ENCODE measurements at regions not wholly inside any gene's neighbourhood (a gene's known extent, or its start where the extent isn't known, plus 50 kb on each side); places are given as distances from the start of the nearest gene placed in this dataset.

DNA sequence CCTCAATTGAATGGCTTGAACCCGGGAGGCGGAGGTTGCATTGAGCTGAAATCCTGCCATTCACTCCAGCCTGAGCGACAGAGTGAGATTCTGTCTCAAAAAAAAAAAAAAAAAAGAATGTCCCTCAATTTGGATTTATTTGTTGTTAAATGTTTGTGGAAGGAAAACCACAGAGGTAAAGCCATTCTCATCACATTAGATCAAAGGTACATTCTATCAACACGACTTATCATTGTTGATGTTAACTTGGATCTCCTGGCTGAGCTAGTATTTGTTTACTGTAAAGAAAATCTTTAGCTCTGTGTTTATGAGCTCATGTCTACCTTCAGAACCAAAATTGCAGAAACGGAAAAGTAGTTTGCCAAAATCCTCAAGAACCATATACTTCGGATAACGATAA, 91.4 kb upstream of the SALL4 start:
- no peak overlapping the region for H3K27ac Mint-ChIP-seq
- no peak for DNase-seq (ENCODE audit: low spot score)
- H3K4me1 Mint-ChIP-seq (ENCODE audit: low read depth): no peaks in the 10 kb centered on the region
- intact Hi-C loops (cut with micrococcal nuclease): no loop called here
- no peak overlapping the region for H3K4me3 Mint-ChIP-seq (ENCODE audit: low read depth)
- no peaks in the 10 kb centered on the region for H3K36me3 Mint-ChIP-seq (ENCODE audit: low read depth)
- peaks cover 1% of the 10 kb centered on the region for H3K27me3 Mint-ChIP-seq (ENCODE audit: low read depth)
- H3K9me3 Mint-ChIP-seq: no peaks in the 10 kb centered on the region

DNA sequence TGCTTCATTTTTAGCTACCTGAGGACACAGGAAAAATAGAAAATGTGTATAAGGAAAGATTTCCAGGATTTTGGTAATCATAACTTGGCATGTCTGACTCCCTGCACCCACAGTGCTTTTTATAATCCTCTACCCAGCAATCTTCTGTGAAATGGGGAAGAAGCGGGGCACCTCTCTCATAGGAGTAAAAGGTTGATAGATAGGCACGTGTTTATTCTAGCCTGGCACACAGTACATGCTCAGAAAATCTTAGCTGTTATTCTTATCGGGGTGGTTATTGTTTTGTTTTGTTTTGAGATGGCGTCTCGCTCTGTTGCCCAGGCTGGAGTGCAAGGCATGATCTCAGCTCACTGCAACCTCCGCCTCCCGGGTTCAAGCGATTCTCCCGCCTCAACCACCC, 87.7 kb upstream of the SALL4 start:
- Mint-ChIP-seq H3K27ac (no peak overlapping the region), H3K9me3 (no peaks in the 10 kb centered on the region), H3K4me3 (ENCODE audit: low read depth) (no peak overlapping the region), H3K4me1 (ENCODE audit: low read depth) (no peaks in the 10 kb centered on the region), H3K27me3 (ENCODE audit: low read depth) (peaks cover 1% of the 10 kb centered on the region), H3K36me3 (ENCODE audit: low read depth) (no peaks in the 10 kb centered on the region)
- no peak for DNase-seq (ENCODE audit: low spot score)
- intact Hi-C loops (cut with micrococcal nuclease): no loop called here

DNA sequence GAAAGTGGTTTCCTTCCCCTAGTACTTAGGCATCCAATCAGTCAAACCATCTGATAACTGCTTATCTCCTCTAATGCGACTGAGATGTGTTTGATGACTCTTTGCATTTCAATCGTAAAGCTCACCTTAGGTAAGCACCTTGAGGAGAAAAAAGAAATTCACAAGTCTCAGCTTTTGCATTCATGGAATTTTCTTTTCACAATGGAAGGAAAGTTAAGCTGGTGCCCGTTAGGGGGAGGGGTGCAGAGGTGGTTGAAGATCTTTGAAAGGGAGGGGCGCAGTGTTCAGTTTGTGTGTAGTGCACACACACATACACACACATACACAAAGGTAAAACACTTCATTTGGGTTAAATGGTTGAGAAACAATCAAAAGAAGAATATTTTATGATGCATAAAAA, 87.1 kb upstream of the SALL4 start:
- intact Hi-C loops (cut with micrococcal nuclease): no loop called here
- Mint-ChIP-seq H3K27ac (no peak overlapping the region), H3K4me3 (ENCODE audit: low read depth) (no peak overlapping the region), H3K4me1 (ENCODE audit: low read depth) (no peaks in the 10 kb centered on the region), H3K9me3 (no peaks in the 10 kb centered on the region), H3K36me3 (ENCODE audit: low read depth) (no peaks in the 10 kb centered on the region), H3K27me3 (ENCODE audit: low read depth) (peaks cover 1% of the 10 kb centered on the region)
- DNase-seq (ENCODE audit: low spot score): no peak

GRCh38 chr20:51888291-51888690, 86.0 kb upstream of the SALL4 start:
- Mint-ChIP-seq H3K9me3 (no peaks in the 10 kb centered on the region), H3K27me3 (ENCODE audit: low read depth) (peaks cover 1% of the 10 kb centered on the region), H3K4me3 (ENCODE audit: low read depth) (no peak overlapping the region), H3K36me3 (ENCODE audit: low read depth) (no peaks in the 10 kb centered on the region), H3K27ac (no peak overlapping the region), H3K4me1 (ENCODE audit: low read depth) (no peaks in the 10 kb centered on the region)
- no peak for DNase-seq (ENCODE audit: low spot score)
- intact Hi-C loops (cut with micrococcal nuclease): no loop called here

- Mint-ChIP-seq H3K36me3 (ENCODE audit: low read depth) (no peaks in the 10 kb centered on the region), H3K4me1 (ENCODE audit: low read depth) (no peaks in the 10 kb centered on the region), H3K4me3 (ENCODE audit: low read depth) (no peak overlapping the region), H3K27me3 (ENCODE audit: low read depth) (peaks cover 1% of the 10 kb centered on the region), H3K9me3 (no peaks in the 10 kb centered on the region), H3K27ac (no peak overlapping the region)
- intact Hi-C loops (cut with micrococcal nuclease): no loop called here
- DNase-seq (ENCODE audit: low spot score): no peak
Observed at GRCh38 chr20:51886891-51887608, 84.7 kb upstream of the SALL4 start.

- Mint-ChIP-seq H3K27me3 (ENCODE audit: low read depth) (no peaks in the 10 kb centered on the region), H3K27ac (no peak overlapping the region), H3K4me3 (ENCODE audit: low read depth) (no peak overlapping the region), H3K4me1 (ENCODE audit: low read depth) (no peaks in the 10 kb centered on the region), H3K9me3 (no peaks in the 10 kb centered on the region), H3K36me3 (ENCODE audit: low read depth) (no peaks in the 10 kb centered on the region)
- intact Hi-C loops (cut with micrococcal nuclease): no loop called here
- no peak for DNase-seq (ENCODE audit: low spot score)
Observed at GRCh38 chr20:51886341-51886740, 84.0 kb upstream of the SALL4 start.

DNA sequence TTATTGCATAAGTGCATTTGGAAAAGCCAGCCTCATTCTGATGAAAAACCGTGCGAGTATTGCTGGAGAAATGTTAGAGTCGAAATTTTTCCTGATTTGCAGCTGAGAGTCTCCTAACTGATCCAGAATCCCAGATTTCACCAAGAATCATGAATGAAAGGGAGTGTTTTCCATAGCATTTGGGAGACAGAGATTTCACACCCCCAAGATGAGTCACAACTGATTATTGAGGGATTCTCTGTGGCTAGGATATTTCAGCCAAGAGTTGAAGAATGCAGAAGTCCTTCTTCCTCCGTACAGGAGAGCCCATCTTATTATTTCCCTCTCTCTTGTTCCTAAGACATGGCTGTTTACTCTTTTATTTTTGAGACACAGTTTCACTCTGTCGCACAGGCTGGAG, 82.2 kb upstream of the SALL4 start:
- Mint-ChIP-seq H3K27me3 (ENCODE audit: low read depth) (no peaks in the 10 kb centered on the region), H3K27ac (no peak overlapping the region), H3K36me3 (ENCODE audit: low read depth) (no peaks in the 10 kb centered on the region), H3K4me3 (ENCODE audit: low read depth) (no peak overlapping the region), H3K4me1 (ENCODE audit: low read depth) (no peaks in the 10 kb centered on the region), H3K9me3 (no peaks in the 10 kb centered on the region)
- intact Hi-C loops (cut with micrococcal nuclease): no loop called here
- DNase-seq (ENCODE audit: low spot score): no peak

DNA sequence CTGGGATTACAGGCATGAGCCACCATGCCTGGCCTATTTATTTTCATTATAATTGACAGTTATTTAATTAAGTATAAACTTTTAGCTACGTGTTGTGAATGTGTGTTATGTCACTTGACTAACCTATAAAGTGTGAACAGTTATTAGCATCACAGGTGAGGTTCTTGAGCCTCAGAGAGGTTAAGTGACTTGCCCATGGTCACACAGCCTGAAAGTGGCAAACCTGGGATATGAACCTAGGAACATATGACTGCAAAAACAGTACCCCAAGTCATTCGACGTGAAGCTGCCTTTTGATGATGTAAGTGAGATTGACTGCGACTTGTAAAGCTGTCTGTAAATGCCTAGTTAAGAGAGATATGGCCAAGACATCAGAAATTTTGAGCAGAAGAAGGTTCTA, 77.9 kb upstream of the SALL4 start:
- intact Hi-C loops (cut with micrococcal nuclease): no loop called here
- H3K27me3 Mint-ChIP-seq (ENCODE audit: low read depth): peaks cover 5% of the 10 kb centered on the region
- H3K9me3 Mint-ChIP-seq: no peaks in the 10 kb centered on the region
- DNase-seq (ENCODE audit: low spot score): no peak
- H3K4me3 Mint-ChIP-seq (ENCODE audit: low read depth): no peak overlapping the region
- H3K27ac Mint-ChIP-seq: no peak overlapping the region
- no peaks in the 10 kb centered on the region for H3K4me1 Mint-ChIP-seq (ENCODE audit: low read depth)
- H3K36me3 Mint-ChIP-seq (ENCODE audit: low read depth): no peaks in the 10 kb centered on the region

- Mint-ChIP-seq H3K27ac (no peak overlapping the region), H3K4me1 (ENCODE audit: low read depth) (no peaks in the 10 kb centered on the region)
- no peak for DNase-seq (ENCODE audit: low spot score)
Observed at GRCh38 chr20:51876313-51876940, 74.1 kb upstream of the SALL4 start.

DNA sequence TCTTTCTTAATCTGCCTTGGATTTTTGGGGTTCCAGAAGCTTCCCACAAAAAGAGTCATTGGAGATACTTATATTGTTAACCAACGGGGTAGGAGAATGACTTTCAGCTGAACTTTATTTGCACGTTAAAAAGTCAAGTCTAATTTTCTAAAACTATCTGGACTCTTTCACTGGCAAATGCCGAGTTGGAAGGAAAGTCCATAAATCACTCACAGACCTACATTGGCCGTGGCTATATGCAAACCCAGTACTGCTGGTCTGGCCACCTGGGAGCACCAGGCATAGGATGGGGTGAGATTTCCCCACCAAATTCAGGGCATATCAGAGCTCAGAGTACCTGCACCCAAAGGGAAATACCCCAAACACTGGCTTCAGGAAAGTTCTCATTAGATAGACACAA, 71.3 kb upstream of the SALL4 start:
- intact Hi-C loops (cut with micrococcal nuclease): no loop called here
- no peak overlapping the region for H3K27ac Mint-ChIP-seq
- H3K4me1 Mint-ChIP-seq (ENCODE audit: low read depth): no peaks in the 10 kb centered on the region
- H3K36me3 Mint-ChIP-seq (ENCODE audit: low read depth): no peaks in the 10 kb centered on the region
- no peaks in the 10 kb centered on the region for H3K9me3 Mint-ChIP-seq
- no peak overlapping the region for H3K4me3 Mint-ChIP-seq (ENCODE audit: low read depth)
- DNase-seq (ENCODE audit: low spot score): no peak
- peaks cover 5% of the 10 kb centered on the region for H3K27me3 Mint-ChIP-seq (ENCODE audit: low read depth)

More at GRCh38 chr20:51876313-51876940, 74.1 kb upstream of the SALL4 start:
- intact Hi-C loops (cut with micrococcal nuclease): no loop called here
- peaks cover 5% of the 10 kb centered on the region for H3K27me3 Mint-ChIP-seq (ENCODE audit: low read depth)
- no peak overlapping the region for H3K4me3 Mint-ChIP-seq (ENCODE audit: low read depth)
- no peaks in the 10 kb centered on the region for H3K36me3 Mint-ChIP-seq (ENCODE audit: low read depth)
- H3K9me3 Mint-ChIP-seq: no peaks in the 10 kb centered on the region

- no peaks in the 10 kb centered on the region for H3K36me3 Mint-ChIP-seq (ENCODE audit: low read depth)
- H3K27ac Mint-ChIP-seq: no peak overlapping the region
- no peak overlapping the region for H3K4me3 Mint-ChIP-seq (ENCODE audit: low read depth)
- no peaks in the 10 kb centered on the region for H3K4me1 Mint-ChIP-seq (ENCODE audit: low read depth)
- DNase-seq (ENCODE audit: low spot score): no peak
- intact Hi-C loops (cut with micrococcal nuclease): no loop called here
- peaks cover 3% of the 10 kb centered on the region for H3K27me3 Mint-ChIP-seq (ENCODE audit: low read depth)
- H3K9me3 Mint-ChIP-seq: no peaks in the 10 kb centered on the region
Observed at GRCh38 chr20:51871943-51872342, 69.6 kb upstream of the SALL4 start.

DNA sequence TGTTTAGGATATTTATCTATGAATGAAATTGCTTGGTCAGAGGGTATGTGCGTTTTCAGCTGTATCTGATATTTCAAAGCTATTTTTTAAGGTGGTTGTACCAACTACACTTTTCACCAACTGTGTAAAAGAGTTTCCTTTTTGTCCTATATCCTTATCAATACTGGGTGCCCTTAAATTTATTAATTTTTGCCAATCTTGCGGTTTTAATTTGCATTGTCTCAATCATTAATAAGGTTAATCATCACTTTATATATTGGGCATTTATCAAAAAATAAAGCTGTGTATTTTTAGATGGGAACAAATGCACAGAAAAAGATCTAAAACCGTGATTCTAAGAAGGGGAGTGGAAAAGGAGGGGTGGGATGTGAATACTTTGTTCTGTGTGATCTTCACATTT, 66.7 kb upstream of the SALL4 start:
- H3K4me3 Mint-ChIP-seq (ENCODE audit: low read depth): no peak overlapping the region
- intact Hi-C loops (cut with micrococcal nuclease): no loop called here
- DNase-seq (ENCODE audit: low spot score): no peak
- H3K4me1 Mint-ChIP-seq (ENCODE audit: low read depth): no peaks in the 10 kb centered on the region
- H3K9me3 Mint-ChIP-seq: no peaks in the 10 kb centered on the region
- no peaks in the 10 kb centered on the region for H3K36me3 Mint-ChIP-seq (ENCODE audit: low read depth)
- H3K27ac Mint-ChIP-seq: no peak overlapping the region
- H3K27me3 Mint-ChIP-seq (ENCODE audit: low read depth): no peaks in the 10 kb centered on the region

DNA sequence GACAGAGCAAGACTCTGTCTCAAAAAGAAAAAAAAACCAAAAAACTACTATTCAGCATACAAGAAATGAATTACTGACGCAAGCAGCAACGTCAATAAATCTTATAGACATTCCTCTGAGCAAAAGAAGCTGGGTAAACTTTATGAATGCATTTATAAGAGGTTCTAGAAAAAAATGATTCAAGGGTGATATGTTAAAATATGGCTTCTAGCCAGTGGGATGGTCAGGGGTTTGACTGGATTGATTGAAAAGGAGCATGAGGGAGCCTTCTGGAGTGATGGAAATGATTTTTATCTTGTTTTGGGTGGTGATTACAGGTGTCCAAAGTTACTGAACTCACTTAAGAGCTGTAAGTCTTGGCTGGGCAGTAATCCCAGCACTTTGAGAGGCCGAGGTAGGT, 64.9 kb upstream of the SALL4 start:
- DNase-seq (ENCODE audit: low spot score): no peak
- H3K27ac Mint-ChIP-seq: no peak overlapping the region
- H3K4me3 Mint-ChIP-seq (ENCODE audit: low read depth): no peak overlapping the region
- no peaks in the 10 kb centered on the region for H3K27me3 Mint-ChIP-seq (ENCODE audit: low read depth)
- H3K9me3 Mint-ChIP-seq: no peaks in the 10 kb centered on the region
- no peaks in the 10 kb centered on the region for H3K36me3 Mint-ChIP-seq (ENCODE audit: low read depth)
- intact Hi-C loops (cut with micrococcal nuclease): no loop called here
- H3K4me1 Mint-ChIP-seq (ENCODE audit: low read depth): no peaks in the 10 kb centered on the region
